Keratinocyte (primary cell): ENCODE measurements at regions not wholly inside any gene's neighbourhood (a gene's known extent, or its start where the extent isn't known, plus 50 kb on each side); places are given as distances from the start of the nearest gene placed in this dataset.

Source experiments
- DNase-seq: peaks from one replicate; pipeline ENCODE4 v3.0.0-alpha.2; 2011; ENCODE audit warnings: low read depth, missing footprints, low spot score
- FAIRE-seq: peaks from 2 replicates; lab custom pipeline; 2011; peaks lifted over from hg19 to GRCh38; lab: Jason Lieb, UNC
- H2AFZ ChIP-seq: 2 replicates; pipeline ENCODE4 v1.6.0; 2012; ENCODE audit warnings: low read length, control low read depth, inconsistent platforms; ENCODE audit not compliant: control insufficient read depth
- H3K27ac ChIP-seq: 2 replicates; pipeline ENCODE4 v1.5.1; 2011; ENCODE audit warnings: low read length; ENCODE audit not compliant: control insufficient read depth, insufficient read depth
- H3K27me3 ChIP-seq: 3 replicates; pipeline ENCODE4 v1.6.0; 2011; ENCODE audit warnings: low read length; ENCODE audit not compliant: control insufficient read depth, insufficient read depth; ENCODE audit errors: extremely low read depth
- H3K36me3 ChIP-seq, 2 experiments: 2 replicates in 1 of 2; 3 replicates in 1 of 2; pipeline ENCODE4 v1.5.1; 2011; ENCODE audit warnings: low read length in 2 of 2, mild to moderate bottlenecking in 1 of 2; ENCODE audit not compliant: control insufficient read depth in 2 of 2, insufficient read depth in 2 of 2; ENCODE audit errors: extremely low read depth in 1 of 2
- H3K4me1 ChIP-seq: 3 replicates; pipeline ENCODE4 v1.5.1; 2011; ENCODE audit warnings: low read length; ENCODE audit not compliant: control insufficient read depth, insufficient read depth; ENCODE audit errors: extremely low read depth
- H3K4me2 ChIP-seq: 3 replicates; pipeline ENCODE4 v1.6.0; 2011; ENCODE audit warnings: low read depth, low read length; ENCODE audit not compliant: control insufficient read depth, insufficient read depth; ENCODE audit errors: extremely low read depth
- H3K4me3 ChIP-seq, 3 experiments: fragments of 200-600 bp in 1 of 3; sonication (generic) in 1 of 3; 2 replicates in 2 of 3; 3 replicates in 1 of 3; pipeline ENCODE4 v1.5.1; 2011 to 2016; ENCODE audit warnings: low read length in 3 of 3, mild to moderate bottlenecking in 3 of 3, control low read depth in 2 of 3, inconsistent platforms in 1 of 3, low read depth in 1 of 3, mixed read lengths in 1 of 3, mixed run types in 1 of 3, moderate library complexity in 1 of 3; ENCODE audit not compliant: control insufficient read depth in 2 of 3, insufficient read depth in 2 of 3; ENCODE audit errors: extremely low read depth in 1 of 3
- H3K79me2 ChIP-seq: 2 replicates; pipeline ENCODE4 v1.6.0; 2012; ENCODE audit warnings: low read length; ENCODE audit not compliant: control insufficient read depth, insufficient read depth
- H3K9ac ChIP-seq: 3 replicates; pipeline ENCODE4 v1.6.0; 2011; ENCODE audit warnings: low read length; ENCODE audit not compliant: control insufficient read depth, insufficient read depth; ENCODE audit errors: extremely low read depth
- H3K9me1 ChIP-seq: 3 replicates; pipeline ENCODE4 v1.6.0; 2011; ENCODE audit warnings: low read length; ENCODE audit not compliant: control insufficient read depth, insufficient read depth; ENCODE audit errors: extremely low read depth
- H3K9me3 ChIP-seq: 2 replicates; pipeline ENCODE4 v1.5.1; 2012; ENCODE audit warnings: low read depth, low read length; ENCODE audit not compliant: control insufficient read depth
- H4K20me1 ChIP-seq: 3 replicates; pipeline ENCODE4 v1.6.0; 2011; ENCODE audit warnings: low read length; ENCODE audit not compliant: control insufficient read depth, insufficient read depth; ENCODE audit errors: extremely low read depth
- EZH2 ChIP-seq: IDR thresholded peaks from one replicate; pipeline ENCODE4 v1.6.1; 2012; ENCODE audit warnings: inconsistent platforms, mild to moderate bottlenecking, low read length, moderate library complexity
- dilution Hi-C: fragments of 300-500 bp; cut with MboI; formaldehyde crosslinking; loops from one replicate; pipeline ENCODE4 v1.7.0; 2020; ENCODE audit warnings: low sequenced_read_pairs; ENCODE audit not compliant: extremely low pct_ligation_motif_present
- TF ChIP-seq, protein P1 (sequence below), 3 experiments: IDR thresholded peaks in 1 of 3; conservative IDR thresholded peaks in 1 of 3; optimal IDR thresholded peaks in 1 of 3; 2 replicates in 2 of 3; 3 replicates in 1 of 3; pipeline versions ENCODE3 to v1.5.1; 2011; ENCODE audit warnings: low read length in 3 of 3, mild to moderate bottlenecking in 3 of 3, moderate library complexity in 2 of 3, control low read depth in 1 of 3, inconsistent platforms in 1 of 3; ENCODE audit not compliant: insufficient read depth in 2 of 3; ENCODE audit errors: extremely low read depth in 1 of 3

DNA sequence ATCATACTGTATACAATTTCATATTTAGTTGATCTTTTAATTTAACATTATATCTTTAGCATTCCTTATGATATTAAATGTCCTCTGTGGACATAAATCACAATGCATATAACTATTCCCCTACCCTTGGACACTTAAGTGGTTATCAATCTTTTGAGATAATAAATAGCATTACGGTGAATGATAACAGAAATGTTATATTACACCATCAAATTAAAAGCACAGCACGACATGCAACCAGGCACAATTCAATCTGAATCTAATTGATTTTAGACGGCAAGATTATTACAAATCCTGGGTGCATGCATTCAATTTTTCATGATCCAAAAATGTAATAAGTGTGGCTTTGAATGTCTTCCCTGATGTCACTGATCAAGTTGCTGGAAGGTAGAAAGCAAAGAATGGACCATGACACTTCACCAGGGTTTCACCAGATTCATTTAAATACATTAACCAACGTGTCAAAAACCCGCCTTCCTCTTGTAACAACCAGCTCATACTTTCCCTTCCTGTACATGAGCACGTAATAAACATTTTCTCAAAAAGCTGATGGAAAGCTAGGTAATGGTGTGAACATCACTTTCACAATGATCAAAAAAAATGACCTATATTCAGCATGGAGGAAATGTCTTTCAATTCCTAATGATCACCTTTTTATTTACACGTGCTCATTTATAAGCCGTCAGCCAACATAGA lies 513.7 kb upstream of the ID2 start:
- H3K4me3 ChIP-seq, result no peak overlapping the region
- dilution Hi-C loops, result no loop called here
- no peaks in the 10 kb centered on the region for H4K20me1 ChIP-seq
- H3K4me2 ChIP-seq, result no peak overlapping the region
- no peak overlapping the region for H3K9ac ChIP-seq
- H3K27me3 ChIP-seq, result no peaks in the 10 kb centered on the region
- TF ChIP-seq EZH2, result no peak
- TF ChIP-seq, protein P1, sequence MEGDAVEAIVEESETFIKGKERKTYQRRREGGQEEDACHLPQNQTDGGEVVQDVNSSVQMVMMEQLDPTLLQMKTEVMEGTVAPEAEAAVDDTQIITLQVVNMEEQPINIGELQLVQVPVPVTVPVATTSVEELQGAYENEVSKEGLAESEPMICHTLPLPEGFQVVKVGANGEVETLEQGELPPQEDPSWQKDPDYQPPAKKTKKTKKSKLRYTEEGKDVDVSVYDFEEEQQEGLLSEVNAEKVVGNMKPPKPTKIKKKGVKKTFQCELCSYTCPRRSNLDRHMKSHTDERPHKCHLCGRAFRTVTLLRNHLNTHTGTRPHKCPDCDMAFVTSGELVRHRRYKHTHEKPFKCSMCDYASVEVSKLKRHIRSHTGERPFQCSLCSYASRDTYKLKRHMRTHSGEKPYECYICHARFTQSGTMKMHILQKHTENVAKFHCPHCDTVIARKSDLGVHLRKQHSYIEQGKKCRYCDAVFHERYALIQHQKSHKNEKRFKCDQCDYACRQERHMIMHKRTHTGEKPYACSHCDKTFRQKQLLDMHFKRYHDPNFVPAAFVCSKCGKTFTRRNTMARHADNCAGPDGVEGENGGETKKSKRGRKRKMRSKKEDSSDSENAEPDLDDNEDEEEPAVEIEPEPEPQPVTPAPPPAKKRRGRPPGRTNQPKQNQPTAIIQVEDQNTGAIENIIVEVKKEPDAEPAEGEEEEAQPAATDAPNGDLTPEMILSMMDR (optimal IDR thresholded peaks at IDR 0.05 in 1 of 3, IDR thresholded peaks at IDR 0.05 in 1 of 3, conservative IDR thresholded peaks at IDR 0.05 in 1 of 3; ENCODE audit: extremely low read depth in 1 of 3, insufficient read depth in 2 of 3, low read length in 3 of 3), result no peak
- H3K79me2 ChIP-seq, result no peaks in the 10 kb centered on the region
- no peaks in the 10 kb centered on the region for H3K9me1 ChIP-seq
- H3K36me3 ChIP-seq, result no peaks in the 10 kb centered on the region
- no peaks in the 10 kb centered on the region for H3K9me3 ChIP-seq
- no peaks in the 10 kb centered on the region for H3K4me1 ChIP-seq
- no peak overlapping the region for H2AFZ ChIP-seq
- DNase-seq (no peak), FAIRE-seq (no peak)
- no peak overlapping the region for H3K27ac ChIP-seq

DNA sequence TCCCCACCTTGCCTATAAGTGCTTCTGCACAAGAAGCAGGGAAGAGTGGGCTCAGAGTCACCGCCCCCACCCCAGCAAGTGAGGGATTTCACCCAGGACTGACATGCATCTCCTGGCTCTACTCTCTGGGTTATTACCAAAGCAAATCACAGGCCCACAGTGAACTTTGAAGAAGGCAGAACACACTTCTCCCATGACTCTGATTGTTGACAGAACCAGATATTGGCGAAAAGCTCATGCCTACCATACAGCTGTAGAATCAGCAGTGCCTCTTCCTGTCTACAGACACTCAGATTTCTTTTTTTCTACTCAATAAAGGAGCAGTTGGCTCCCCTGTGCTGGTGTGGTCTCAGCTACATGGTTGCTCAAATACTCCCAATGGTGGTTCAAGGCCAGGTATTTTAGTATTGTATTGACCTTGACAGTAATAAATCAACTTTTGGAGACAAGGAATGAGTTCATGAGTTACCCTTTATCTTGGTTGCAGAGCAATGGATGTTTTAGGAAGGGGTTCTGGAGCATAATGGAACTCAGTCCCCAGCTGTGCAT lies 512.9 kb upstream of the ID2 start:
- H3K4me3 ChIP-seq, result no peak overlapping the region
- DNase-seq, result no peak
- dilution Hi-C loops, result no loop called here
- H3K9ac ChIP-seq, result no peak overlapping the region
- H3K27ac ChIP-seq, result no peak overlapping the region
- no peak for FAIRE-seq
- no peaks in the 10 kb centered on the region for H3K4me1 ChIP-seq
- no peaks in the 10 kb centered on the region for H3K9me3 ChIP-seq
- no peaks in the 10 kb centered on the region for H3K79me2 ChIP-seq
- no peaks in the 10 kb centered on the region for H4K20me1 ChIP-seq
- no peaks in the 10 kb centered on the region for H3K9me1 ChIP-seq
- H3K4me2 ChIP-seq, result no peak overlapping the region
- H2AFZ ChIP-seq, result no peak overlapping the region
- H3K27me3 ChIP-seq, result no peaks in the 10 kb centered on the region
- no peaks in the 10 kb centered on the region for H3K36me3 ChIP-seq
- TF ChIP-seq, protein P1 (optimal IDR thresholded peaks at IDR 0.05 in 1 of 3, IDR thresholded peaks at IDR 0.05 in 1 of 3, conservative IDR thresholded peaks at IDR 0.05 in 1 of 3; ENCODE audit: extremely low read depth in 1 of 3, insufficient read depth in 2 of 3, low read length in 3 of 3), result no peak
